ENCODE measurements at regions not wholly inside any gene's neighbourhood (a gene's known extent, or its start where the extent isn't known, plus 50 kb on each side); places are given as distances from the start of the nearest gene placed in this dataset.

DNA sequence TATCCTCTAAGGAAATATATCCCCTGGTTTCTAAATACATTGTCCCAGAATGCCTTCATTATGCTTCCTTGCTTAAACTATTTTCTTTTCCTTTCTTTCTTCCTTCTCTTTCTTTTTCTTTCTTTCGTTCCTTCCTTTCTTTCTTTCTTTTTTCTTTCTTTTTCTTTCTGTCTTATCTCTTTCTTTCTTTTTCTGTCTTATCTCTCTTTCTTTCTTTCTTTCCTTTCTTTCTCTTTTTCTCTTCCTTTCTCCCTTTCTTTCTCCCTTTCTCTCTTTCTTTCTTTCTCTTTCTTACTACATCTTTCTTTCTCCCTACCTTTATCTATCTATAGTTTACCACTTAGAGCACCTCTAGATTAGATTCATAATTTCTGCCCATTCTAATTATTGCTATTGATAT lies 552.1 kb downstream of the PYDC2 start:
- Mint-ChIP-seq H3K4me1 (ENCODE audit: low read depth) (no peaks in the 10 kb centered on the region), H3K9me3 (ENCODE audit: low read depth) (peaks cover 4% of the 10 kb centered on the region), H3K4me3 (ENCODE audit: low read depth) (no peak overlapping the region), H3K36me3 (ENCODE audit: insufficient read depth) (no peaks in the 10 kb centered on the region), H3K27me3 (no peaks in the 10 kb centered on the region), H3K27ac (no peak overlapping the region)
- TF ChIP-seq CTCF (IDR thresholded peaks at IDR 0.05; ENCODE audit: unreplicated experiment), result no peak
- DNase-seq (ENCODE audit: low spot score, unreplicated experiment), result no peak

GRCh38 chr3:192022412-192022811 lies 561.4 kb downstream of the PYDC2 start:
- peaks cover 6% of the 10 kb centered on the region for H3K9me3 Mint-ChIP-seq (ENCODE audit: low read depth)
- no peak overlapping the region for H3K27ac Mint-ChIP-seq
- TF ChIP-seq CTCF (IDR thresholded peaks at IDR 0.05; ENCODE audit: unreplicated experiment), result no peak
- H3K27me3 Mint-ChIP-seq, result no peaks in the 10 kb centered on the region
- H3K36me3 Mint-ChIP-seq (ENCODE audit: insufficient read depth), result no peaks in the 10 kb centered on the region
- H3K4me1 Mint-ChIP-seq (ENCODE audit: low read depth), result peaks cover 5% of the 10 kb centered on the region
- no peak overlapping the region for H3K4me3 Mint-ChIP-seq (ENCODE audit: low read depth)
- no peak for DNase-seq (ENCODE audit: low spot score, unreplicated experiment)

- H3K27me3 Mint-ChIP-seq, result no peaks in the 10 kb centered on the region
- H3K9me3 Mint-ChIP-seq (ENCODE audit: low read depth), result peaks cover under 1% of the 10 kb centered on the region
- H3K4me1 Mint-ChIP-seq (ENCODE audit: low read depth), result peaks cover 5% of the 10 kb centered on the region
- H3K27ac Mint-ChIP-seq, result no peak overlapping the region
- no peak for TF ChIP-seq CTCF (IDR thresholded peaks at IDR 0.05; ENCODE audit: unreplicated experiment)
- DNase-seq (ENCODE audit: low spot score, unreplicated experiment), result no peak
- no peak overlapping the region for H3K4me3 Mint-ChIP-seq (ENCODE audit: low read depth)
- H3K36me3 Mint-ChIP-seq (ENCODE audit: insufficient read depth), result no peaks in the 10 kb centered on the region
These were observed 563.8 kb downstream of the PYDC2 start for GRCh38 chr3:192024751-192025150.

- no peak for TF ChIP-seq CTCF (IDR thresholded peaks at IDR 0.05; ENCODE audit: unreplicated experiment)
- no peaks in the 10 kb centered on the region for H3K36me3 Mint-ChIP-seq (ENCODE audit: insufficient read depth)
- DNase-seq (ENCODE audit: low spot score, unreplicated experiment), result no peak
- H3K9me3 Mint-ChIP-seq (ENCODE audit: low read depth), result no peaks in the 10 kb centered on the region
- H3K27me3 Mint-ChIP-seq, result no peaks in the 10 kb centered on the region
- peaks cover 5% of the 10 kb centered on the region for H3K4me1 Mint-ChIP-seq (ENCODE audit: low read depth)
- no peak overlapping the region for H3K27ac Mint-ChIP-seq
- H3K4me3 Mint-ChIP-seq (ENCODE audit: low read depth), result no peak overlapping the region
These were observed 565.7 kb downstream of the PYDC2 start for GRCh38 chr3:192026661-192027060.

DNA sequence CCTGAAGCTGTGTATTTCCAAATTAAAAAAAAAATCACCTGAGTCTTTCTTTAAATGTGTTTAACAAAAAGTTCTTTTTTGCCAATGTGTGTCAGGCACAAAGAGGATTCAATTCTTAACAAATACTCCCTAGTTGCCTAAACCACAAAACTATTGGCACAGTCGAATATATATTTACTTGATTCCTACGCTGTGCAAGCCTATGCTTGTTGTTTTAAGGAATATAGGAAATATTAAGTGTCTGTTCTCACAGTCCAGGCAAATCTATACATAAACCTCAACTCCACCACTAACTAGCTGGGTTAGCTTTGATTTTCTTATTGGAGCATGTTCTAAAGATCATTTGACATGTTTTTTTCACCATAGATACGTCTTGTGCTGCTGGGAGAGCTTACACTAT lies 571.0 kb downstream of the PYDC2 start:
- no peak overlapping the region for H3K4me3 Mint-ChIP-seq (ENCODE audit: low read depth)

More for the DNA sequence above, 571.0 kb downstream of the PYDC2 start:
- Mint-ChIP-seq H3K27me3 (no peaks in the 10 kb centered on the region), H3K9me3 (ENCODE audit: low read depth) (peaks cover 4% of the 10 kb centered on the region), H3K27ac (no peak overlapping the region), H3K4me1 (ENCODE audit: low read depth) (no peaks in the 10 kb centered on the region), H3K36me3 (ENCODE audit: insufficient read depth) (no peaks in the 10 kb centered on the region)
- DNase-seq (ENCODE audit: low spot score, unreplicated experiment), result no peak
- no peak for TF ChIP-seq CTCF (IDR thresholded peaks at IDR 0.05; ENCODE audit: unreplicated experiment)
